HCT116 (cell line): ENCODE measurements at regions not wholly inside any gene's neighbourhood (a gene's known extent, or its start where the extent isn't known, plus 50 kb on each side); places are given as distances from the start of the nearest gene placed in this dataset.

Experiments
- CEBPB ChIP-seq: IDR thresholded peaks from 2 replicates; pipeline ENCODE4 v1.6.1; 2012; ENCODE audit warnings: low read depth
- EZH2 ChIP-seq: fragments of 200-600 bp; sonication (generic); IDR thresholded peaks from 2 replicates; pipeline ENCODE4 v1.6.1; 2017; ENCODE audit warnings: antibody characterized with exemption, mixed run types
- JUND ChIP-seq: IDR thresholded peaks from 2 replicates; pipeline ENCODE4 v1.6.1; 2012
- POLR2A ChIP-seq: IDR thresholded peaks from 2 replicates; pipeline ENCODE4 v1.7.0; 2011; ENCODE audit warnings: borderline replicate concordance; ENCODE audit not compliant: insufficient read depth, insufficient read length; ENCODE audit errors: extremely low read depth
- POLR2AphosphoS5 ChIP-seq: IDR thresholded peaks from 2 replicates; pipeline ENCODE4 v1.6.1; 2011; ENCODE audit warnings: mild to moderate bottlenecking, low read depth, low read length, moderate library complexity
- TCF7L2 ChIP-seq: IDR thresholded peaks from 2 replicates; pipeline ENCODE4 v1.7.0; 2011; ENCODE audit warnings: borderline replicate concordance, inconsistent platforms; ENCODE audit not compliant: insufficient read depth, insufficient read length; ENCODE audit errors: extremely low read depth
- TF ChIP-seq, protein P1 (sequence below), 3 experiments: fragments of 200-600 bp in 1 of 3; sonication (generic) in 1 of 3; IDR thresholded peaks in 2 of 3; conservative IDR thresholded peaks in 1 of 3; 2 replicates each; pipeline ENCODE4 v1.5.1; 2012 to 2017; ENCODE audit warnings: low read depth in 2 of 3, low read length in 2 of 3, antibody characterized with exemption in 1 of 3, borderline replicate concordance in 1 of 3, control low read depth in 1 of 3, mild to moderate bottlenecking in 1 of 3, mixed read lengths in 1 of 3, mixed run types in 1 of 3, moderate library complexity in 1 of 3; ENCODE audit not compliant: insufficient read depth in 1 of 3
- TF ChIP-seq, protein P2 (sequence below): IDR thresholded peaks from 2 replicates; pipeline ENCODE4 v1.6.1; 2012; ENCODE audit warnings: low read depth

- no peak for TF ChIP-seq CEBPB
- TF ChIP-seq POLR2A: no peak
- TF ChIP-seq, protein P1, sequence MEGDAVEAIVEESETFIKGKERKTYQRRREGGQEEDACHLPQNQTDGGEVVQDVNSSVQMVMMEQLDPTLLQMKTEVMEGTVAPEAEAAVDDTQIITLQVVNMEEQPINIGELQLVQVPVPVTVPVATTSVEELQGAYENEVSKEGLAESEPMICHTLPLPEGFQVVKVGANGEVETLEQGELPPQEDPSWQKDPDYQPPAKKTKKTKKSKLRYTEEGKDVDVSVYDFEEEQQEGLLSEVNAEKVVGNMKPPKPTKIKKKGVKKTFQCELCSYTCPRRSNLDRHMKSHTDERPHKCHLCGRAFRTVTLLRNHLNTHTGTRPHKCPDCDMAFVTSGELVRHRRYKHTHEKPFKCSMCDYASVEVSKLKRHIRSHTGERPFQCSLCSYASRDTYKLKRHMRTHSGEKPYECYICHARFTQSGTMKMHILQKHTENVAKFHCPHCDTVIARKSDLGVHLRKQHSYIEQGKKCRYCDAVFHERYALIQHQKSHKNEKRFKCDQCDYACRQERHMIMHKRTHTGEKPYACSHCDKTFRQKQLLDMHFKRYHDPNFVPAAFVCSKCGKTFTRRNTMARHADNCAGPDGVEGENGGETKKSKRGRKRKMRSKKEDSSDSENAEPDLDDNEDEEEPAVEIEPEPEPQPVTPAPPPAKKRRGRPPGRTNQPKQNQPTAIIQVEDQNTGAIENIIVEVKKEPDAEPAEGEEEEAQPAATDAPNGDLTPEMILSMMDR (IDR thresholded peaks at IDR 0.05 in 2 of 3, conservative IDR thresholded peaks at IDR 0.05 in 1 of 3; ENCODE audit: borderline replicate concordance in 1 of 3, insufficient read depth in 1 of 3, low read depth in 2 of 3, low read length in 2 of 3): no peak
- TF ChIP-seq, protein P2, sequence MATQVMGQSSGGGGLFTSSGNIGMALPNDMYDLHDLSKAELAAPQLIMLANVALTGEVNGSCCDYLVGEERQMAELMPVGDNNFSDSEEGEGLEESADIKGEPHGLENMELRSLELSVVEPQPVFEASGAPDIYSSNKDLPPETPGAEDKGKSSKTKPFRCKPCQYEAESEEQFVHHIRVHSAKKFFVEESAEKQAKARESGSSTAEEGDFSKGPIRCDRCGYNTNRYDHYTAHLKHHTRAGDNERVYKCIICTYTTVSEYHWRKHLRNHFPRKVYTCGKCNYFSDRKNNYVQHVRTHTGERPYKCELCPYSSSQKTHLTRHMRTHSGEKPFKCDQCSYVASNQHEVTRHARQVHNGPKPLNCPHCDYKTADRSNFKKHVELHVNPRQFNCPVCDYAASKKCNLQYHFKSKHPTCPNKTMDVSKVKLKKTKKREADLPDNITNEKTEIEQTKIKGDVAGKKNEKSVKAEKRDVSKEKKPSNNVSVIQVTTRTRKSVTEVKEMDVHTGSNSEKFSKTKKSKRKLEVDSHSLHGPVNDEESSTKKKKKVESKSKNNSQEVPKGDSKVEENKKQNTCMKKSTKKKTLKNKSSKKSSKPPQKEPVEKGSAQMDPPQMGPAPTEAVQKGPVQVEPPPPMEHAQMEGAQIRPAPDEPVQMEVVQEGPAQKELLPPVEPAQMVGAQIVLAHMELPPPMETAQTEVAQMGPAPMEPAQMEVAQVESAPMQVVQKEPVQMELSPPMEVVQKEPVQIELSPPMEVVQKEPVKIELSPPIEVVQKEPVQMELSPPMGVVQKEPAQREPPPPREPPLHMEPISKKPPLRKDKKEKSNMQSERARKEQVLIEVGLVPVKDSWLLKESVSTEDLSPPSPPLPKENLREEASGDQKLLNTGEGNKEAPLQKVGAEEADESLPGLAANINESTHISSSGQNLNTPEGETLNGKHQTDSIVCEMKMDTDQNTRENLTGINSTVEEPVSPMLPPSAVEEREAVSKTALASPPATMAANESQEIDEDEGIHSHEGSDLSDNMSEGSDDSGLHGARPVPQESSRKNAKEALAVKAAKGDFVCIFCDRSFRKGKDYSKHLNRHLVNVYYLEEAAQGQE: no peak
- no peak for TF ChIP-seq POLR2AphosphoS5
- TF ChIP-seq JUND: no peak
- no peak for TF ChIP-seq EZH2
- no peak for TF ChIP-seq TCF7L2
These were observed 844.9 kb upstream of the ALCAM start for GRCh38 chr3:104521606-104522336.
